Mesendoderm (in vitro differentiated cells): ENCODE measurements at regions not wholly inside any gene's neighbourhood (a gene's known extent, or its start where the extent isn't known, plus 50 kb on each side); places are given as distances from the start of the nearest gene placed in this dataset.
A peak's percentile ranks its signal among the peaks of the same experiment; 100 is the strongest.

Experiments
- DNase-seq: peaks from one replicate; pipeline ENCODE4 v3.0.0; 2013
- H2AK5ac ChIP-seq: 2 replicates; pipeline ENCODE4 v1.6.1; 2013; ENCODE audit warnings: low read length, inconsistent platforms
- H2BK120ac ChIP-seq: 2 replicates; pipeline ENCODE4 v1.6.1; 2013; ENCODE audit warnings: low read depth, mild to moderate bottlenecking, low read length, moderate library complexity, mixed read lengths
- H2BK15ac ChIP-seq: replicated peaks from 2 replicates; pipeline ENCODE4 v1.6.1; 2013; ENCODE audit warnings: low read depth, mild to moderate bottlenecking, moderate library complexity
- H2BK5ac ChIP-seq: 2 replicates; pipeline ENCODE4 v1.6.1; 2013; ENCODE audit warnings: low read length, inconsistent platforms
- H3K18ac ChIP-seq: 2 replicates; pipeline ENCODE4 v1.6.1; 2013; ENCODE audit warnings: mild to moderate bottlenecking, low read length, mixed read lengths
- H3K23ac ChIP-seq: one replicate; pipeline ENCODE4 v1.6.1; 2013; ENCODE audit warnings: low read length
- H3K27ac ChIP-seq: 2 replicates; pipeline ENCODE4 v1.5.1; 2013; ENCODE audit warnings: low read depth, mild to moderate bottlenecking, inconsistent platforms, low read length, moderate library complexity
- H3K27me3 ChIP-seq: 2 replicates; pipeline ENCODE4 v1.6.1; 2013; ENCODE audit warnings: low read length, control low read depth, mild to moderate bottlenecking, inconsistent platforms; ENCODE audit not compliant: insufficient read depth, poor library complexity
- H3K36me3 ChIP-seq: 2 replicates; pipeline ENCODE4 v1.6.1; 2013; ENCODE audit warnings: low read length, inconsistent platforms; ENCODE audit not compliant: control insufficient read depth, insufficient read depth
- H3K4ac ChIP-seq: one replicate; pipeline ENCODE4 v1.6.1; 2013; ENCODE audit warnings: low read depth, mild to moderate bottlenecking, low read length, moderate library complexity
- H3K4me1 ChIP-seq: 2 replicates; pipeline ENCODE4 v1.6.1; 2013; ENCODE audit warnings: low read depth, low read length, inconsistent platforms; ENCODE audit not compliant: control insufficient read depth
- H3K4me2 ChIP-seq: 2 replicates; pipeline ENCODE4 v1.6.1; 2013; ENCODE audit warnings: low read length
- H3K4me3 ChIP-seq: 2 replicates; pipeline ENCODE4 v1.5.1; 2013; ENCODE audit warnings: mild to moderate bottlenecking, low read length
- H3K56ac ChIP-seq: one replicate; pipeline ENCODE4 v1.6.1; 2013; ENCODE audit warnings: low read length
- H3K79me1 ChIP-seq: 2 replicates; pipeline ENCODE4 v1.6.1; 2013; ENCODE audit warnings: low read length, inconsistent platforms
- H3K79me2 ChIP-seq: 2 replicates; pipeline ENCODE4 v1.6.1; 2013; ENCODE audit warnings: mild to moderate bottlenecking, low read length; ENCODE audit not compliant: control insufficient read depth, insufficient read depth
- H3K9ac ChIP-seq: 2 replicates; pipeline ENCODE4 v1.6.1; 2013; ENCODE audit warnings: low read length, inconsistent platforms
- H4K5ac ChIP-seq: one replicate; pipeline ENCODE4 v1.6.1; 2013; ENCODE audit warnings: low read length
- H4K8ac ChIP-seq: one replicate; pipeline ENCODE4 v1.6.1; 2013; ENCODE audit warnings: low read depth, mild to moderate bottlenecking, control low read depth, low read length, moderate library complexity
- WGBS: extraction: QIAGEN DNeasy Blood & Tissue Kit; methylation state at CpG from one replicate; pipeline ENCODE4 v1.1.7; 2013; ENCODE audit warnings: low lambda C conversion rate, missing lambda C conversion rate; ENCODE audit not compliant: insufficient coverage; ENCODE audit errors: extremely low coverage; 5-methylcytosine and 5-hydroxymethylcytosine counted together

DNA sequence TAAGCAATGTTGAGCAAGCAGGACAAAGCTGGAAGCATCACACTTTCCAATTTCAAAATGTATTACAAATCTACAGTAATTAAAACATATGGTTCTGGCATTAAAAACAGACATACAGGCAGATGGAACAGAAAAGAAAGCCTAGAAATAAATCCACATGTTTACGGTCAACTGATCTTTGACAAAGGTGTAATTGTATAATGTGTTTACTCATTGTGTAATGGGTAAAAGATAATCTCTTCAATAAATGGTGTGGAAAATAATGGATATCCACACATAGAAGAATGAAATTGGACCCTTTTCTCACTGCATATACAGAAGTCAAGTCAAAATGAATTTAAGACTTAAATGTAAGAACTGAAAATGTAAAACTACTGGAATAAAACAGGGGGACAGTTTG, 394.2 kb downstream of the ANKRD50 start:
- no peak overlapping the region for H4K5ac ChIP-seq
- no peak overlapping the region for H3K9ac ChIP-seq
- H3K27me3 ChIP-seq, result no peaks in the 10 kb centered on the region
- no peak overlapping the region for H3K18ac ChIP-seq
- H3K4ac ChIP-seq, result no peak overlapping the region
- no peak overlapping the region for H3K23ac ChIP-seq
- WGBS, result no CpG with 5 or more reads among the region's 1 CpG
- no peak overlapping the region for H3K27ac ChIP-seq
- H3K36me3 ChIP-seq, result no peaks in the 10 kb centered on the region
- no peak overlapping the region for H4K8ac ChIP-seq
- no peak overlapping the region for H2BK15ac ChIP-seq
- H3K79me2 ChIP-seq, result no peaks in the 10 kb centered on the region
- DNase-seq, result no peak
- no peak overlapping the region for H3K4me3 ChIP-seq
- H2BK120ac ChIP-seq, result no peak overlapping the region
- no peaks in the 10 kb centered on the region for H3K79me1 ChIP-seq
- no peak overlapping the region for H3K4me2 ChIP-seq
- H2BK5ac ChIP-seq, result no peak overlapping the region
- no peak overlapping the region for H3K56ac ChIP-seq
- no peak overlapping the region for H2AK5ac ChIP-seq
- H3K4me1 ChIP-seq, result no peaks in the 10 kb centered on the region

DNA sequence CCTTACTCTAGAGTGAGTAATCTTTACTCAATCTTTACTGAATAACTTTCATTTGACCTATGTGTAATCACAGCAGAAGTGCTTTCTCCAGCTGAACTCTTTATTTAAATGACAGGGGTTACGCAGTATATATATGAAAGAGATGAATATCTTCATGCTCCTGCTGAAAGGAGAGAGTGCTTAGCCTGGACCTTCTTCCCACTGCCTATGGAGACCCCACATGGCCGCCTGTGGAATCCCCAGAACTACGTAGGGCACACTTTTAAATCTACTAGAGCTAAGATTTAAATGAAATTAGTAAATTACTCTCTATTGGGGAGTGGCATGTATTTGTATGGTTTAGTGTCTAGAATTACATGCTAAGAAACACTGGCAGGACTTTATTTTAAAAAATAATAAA, 391.2 kb downstream of the ANKRD50 start:
- Histone ChIP-seq H3K27ac (no peak overlapping the region), H3K79me1 (no peaks in the 10 kb centered on the region), H4K5ac (no peak overlapping the region), H3K9ac (no peak overlapping the region), H2BK120ac (no peak overlapping the region), H3K4me1 (no peaks in the 10 kb centered on the region), H3K4me3 (no peak overlapping the region), H3K18ac (no peak overlapping the region), H3K27me3 (no peaks in the 10 kb centered on the region), H3K23ac (no peak overlapping the region), H2BK5ac (no peak overlapping the region), H3K4me2 (no peak overlapping the region), H3K56ac (no peak overlapping the region), H2AK5ac (no peak overlapping the region), H3K36me3 (no peaks in the 10 kb centered on the region), H4K8ac (no peak overlapping the region), H3K4ac (no peak overlapping the region), H2BK15ac (no peak overlapping the region), H3K79me2 (no peaks in the 10 kb centered on the region)
- WGBS, result no CpG with 5 or more reads among the region's 3 CpGs
- peak; percentile 36 for DNase-seq

DNA sequence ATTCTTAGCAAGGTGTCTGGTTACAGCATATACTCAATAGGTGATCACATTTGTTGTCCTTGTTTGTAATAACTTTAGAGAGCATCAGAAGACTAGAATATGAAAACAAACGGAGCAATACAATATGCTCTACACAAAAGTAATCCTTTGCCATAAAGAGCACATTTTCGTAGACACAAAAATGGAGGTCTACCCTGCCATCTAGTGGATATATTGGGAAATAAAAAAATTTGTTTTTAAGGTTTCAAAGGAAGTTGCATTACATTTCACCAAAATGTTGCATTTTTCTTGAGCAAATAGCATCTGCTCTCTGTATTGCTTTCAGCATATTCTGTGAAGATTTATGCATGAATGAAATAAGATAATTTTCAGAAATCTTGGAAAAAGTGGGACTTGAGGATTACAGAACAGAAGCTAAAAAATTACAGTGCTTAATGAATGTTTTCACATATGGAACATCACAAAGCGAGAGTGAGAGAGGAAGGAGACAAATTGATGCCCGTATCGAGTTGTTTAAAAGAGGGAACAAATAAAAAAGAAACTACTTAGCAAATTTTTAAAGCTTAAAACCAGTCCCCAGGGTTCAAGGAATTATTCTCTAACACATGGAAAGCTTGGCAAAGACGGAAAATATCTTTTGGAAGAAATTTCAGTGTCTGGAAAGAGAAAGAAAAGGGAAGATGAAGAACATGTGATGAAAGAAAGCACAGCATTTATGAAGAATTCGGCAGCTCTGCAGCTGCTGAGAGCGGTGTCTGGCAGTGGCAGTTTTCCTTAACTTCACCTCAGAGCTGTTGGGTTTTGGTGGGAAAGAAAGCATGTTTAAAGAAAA, 390.1 kb downstream of the ANKRD50 start:
- Histone ChIP-seq H3K4ac (no peak overlapping the region), H3K18ac (no peak overlapping the region), H3K4me2 (no peak overlapping the region), H3K27me3 (no peaks in the 10 kb centered on the region), H3K56ac (no peak overlapping the region), H2BK15ac (no peak overlapping the region), H2BK5ac (no peak overlapping the region), H3K79me1 (no peaks in the 10 kb centered on the region), H3K4me1 (no peaks in the 10 kb centered on the region), H2AK5ac (no peak overlapping the region), H2BK120ac (no peak overlapping the region), H3K79me2 (no peaks in the 10 kb centered on the region), H4K8ac (no peak overlapping the region), H3K23ac (no peak overlapping the region), H3K27ac (no peak overlapping the region), H3K4me3 (no peak overlapping the region), H4K5ac (no peak overlapping the region), H3K9ac (no peak overlapping the region), H3K36me3 (no peaks in the 10 kb centered on the region)
- peak; percentile 37 for DNase-seq
- WGBS, result no CpG with 5 or more reads among the region's 8 CpGs

DNA sequence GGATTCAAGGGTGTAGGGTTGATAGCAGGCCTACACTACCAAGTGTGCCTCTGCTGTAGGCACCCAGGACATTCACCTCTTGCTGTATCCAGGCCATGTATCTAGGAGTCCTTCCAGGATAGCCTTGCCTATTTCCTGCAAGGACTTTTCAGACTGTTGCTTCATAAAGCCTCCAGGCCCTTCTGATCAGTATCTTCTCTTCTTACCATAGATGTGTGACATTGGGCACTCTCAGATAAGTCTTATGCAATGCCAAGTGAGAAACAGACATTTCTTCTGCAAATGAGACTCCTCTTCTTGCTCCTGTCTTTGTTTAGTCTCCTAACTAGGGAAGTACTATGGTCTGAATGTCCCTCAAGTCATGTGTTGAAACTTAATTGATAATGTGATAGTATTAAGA, 386.8 kb downstream of the ANKRD50 start:
- Histone ChIP-seq H3K27me3 (no peaks in the 10 kb centered on the region), H2BK120ac (no peak overlapping the region), H3K4me3 (no peak overlapping the region), H2AK5ac (no peak overlapping the region), H3K18ac (no peak overlapping the region), H3K9ac (no peak overlapping the region), H3K23ac (no peak overlapping the region), H3K36me3 (no peaks in the 10 kb centered on the region), H3K4me1 (no peaks in the 10 kb centered on the region), H2BK15ac (no peak overlapping the region), H3K79me1 (no peaks in the 10 kb centered on the region), H3K4me2 (no peak overlapping the region), H2BK5ac (no peak overlapping the region), H4K5ac (no peak overlapping the region), H3K56ac (no peak overlapping the region), H3K27ac (no peak overlapping the region), H3K4ac (no peak overlapping the region), H4K8ac (no peak overlapping the region), H3K79me2 (no peaks in the 10 kb centered on the region)
- no peak for DNase-seq

DNA sequence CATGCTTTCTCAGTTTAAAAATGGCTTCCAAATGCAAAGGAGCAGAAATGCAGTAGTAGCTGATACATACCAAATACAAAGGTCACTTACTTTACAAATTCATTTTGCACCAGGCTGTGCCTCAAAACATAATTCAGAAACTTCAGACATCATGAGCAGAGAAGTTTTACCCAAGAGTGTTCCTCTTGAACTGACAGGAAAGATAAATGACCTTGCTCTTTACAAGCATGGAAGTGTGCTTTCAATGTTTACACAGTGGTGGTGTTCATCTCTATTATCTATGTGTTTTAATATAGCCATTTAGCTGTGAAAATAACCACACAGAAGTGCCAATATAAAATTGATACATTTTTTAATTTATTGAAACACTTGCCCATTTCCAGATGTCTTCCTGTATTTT, 383.4 kb downstream of the ANKRD50 start:
- no peak for DNase-seq
- H3K27ac ChIP-seq, result no peak overlapping the region
- H2AK5ac ChIP-seq, result no peak overlapping the region
- no peak overlapping the region for H3K18ac ChIP-seq
- H2BK120ac ChIP-seq, result no peak overlapping the region
- no peaks in the 10 kb centered on the region for H3K36me3 ChIP-seq
- no peak overlapping the region for H4K8ac ChIP-seq
- no peaks in the 10 kb centered on the region for H3K27me3 ChIP-seq
- H4K5ac ChIP-seq, result no peak overlapping the region
- no peak overlapping the region for H3K4me3 ChIP-seq
- H3K4ac ChIP-seq, result no peak overlapping the region
- H3K4me2 ChIP-seq, result no peak overlapping the region
- no peaks in the 10 kb centered on the region for H3K79me1 ChIP-seq
- H3K79me2 ChIP-seq, result no peaks in the 10 kb centered on the region
- no peak overlapping the region for H3K56ac ChIP-seq
- H3K23ac ChIP-seq, result no peak overlapping the region
- H2BK5ac ChIP-seq, result no peak overlapping the region
- no peak overlapping the region for H2BK15ac ChIP-seq
- H3K9ac ChIP-seq, result no peak overlapping the region
- H3K4me1 ChIP-seq, result no peaks in the 10 kb centered on the region

DNA sequence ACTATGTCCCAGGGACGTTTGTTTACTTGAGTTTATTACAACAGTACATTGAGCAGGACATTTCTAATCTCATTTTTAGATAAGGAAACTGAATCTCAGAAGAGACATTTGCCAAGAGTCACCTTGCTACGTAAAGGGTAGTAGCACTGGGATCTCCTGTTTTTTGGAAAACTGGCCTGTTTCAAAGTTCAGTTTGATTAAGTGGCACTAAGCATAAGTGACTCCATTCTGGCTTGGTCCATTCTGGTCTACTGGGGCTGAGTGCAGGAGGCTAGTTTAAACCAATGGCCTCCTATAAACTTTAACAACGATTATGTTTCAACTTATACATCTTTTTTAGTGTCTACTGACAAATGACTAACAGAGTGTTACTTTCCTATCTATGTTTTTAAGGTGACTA, 382.5 kb downstream of the ANKRD50 start:
- no peak overlapping the region for H3K4me3 ChIP-seq
- no peaks in the 10 kb centered on the region for H3K27me3 ChIP-seq
- no peak overlapping the region for H2BK15ac ChIP-seq
- no peak overlapping the region for H3K56ac ChIP-seq
- H3K79me2 ChIP-seq, result no peaks in the 10 kb centered on the region
- no peak overlapping the region for H3K23ac ChIP-seq
- no peak overlapping the region for H2BK120ac ChIP-seq
- no peak for DNase-seq
- no peak overlapping the region for H2BK5ac ChIP-seq
- H3K79me1 ChIP-seq, result no peaks in the 10 kb centered on the region
- H4K8ac ChIP-seq, result no peak overlapping the region
- no peak overlapping the region for H3K18ac ChIP-seq
- no peaks in the 10 kb centered on the region for H3K36me3 ChIP-seq
- no CpG with 5 or more reads among the region's 3 CpGs for WGBS
- H3K9ac ChIP-seq, result no peak overlapping the region
- H3K4ac ChIP-seq, result no peak overlapping the region
- no peaks in the 10 kb centered on the region for H3K4me1 ChIP-seq
- H3K4me2 ChIP-seq, result no peak overlapping the region
- H2AK5ac ChIP-seq, result no peak overlapping the region
- H3K27ac ChIP-seq, result no peak overlapping the region
- H4K5ac ChIP-seq, result no peak overlapping the region
